HG03521 (cell line): ENCODE measurements at regions not wholly inside any gene's neighbourhood (a gene's known extent, or its start where the extent isn't known, plus 50 kb on each side); places are given as distances from the start of the nearest gene placed in this dataset.

ENCODE experiments used
- ATAC-seq: cut with Tn5 transposase; IDR thresholded peaks from one replicate; pipeline ENCODE4 v1.9.1; 2021; ENCODE audit warnings: mild to moderate bottlenecking, moderate library complexity; ENCODE audit not compliant: unreplicated experiment

DNA sequence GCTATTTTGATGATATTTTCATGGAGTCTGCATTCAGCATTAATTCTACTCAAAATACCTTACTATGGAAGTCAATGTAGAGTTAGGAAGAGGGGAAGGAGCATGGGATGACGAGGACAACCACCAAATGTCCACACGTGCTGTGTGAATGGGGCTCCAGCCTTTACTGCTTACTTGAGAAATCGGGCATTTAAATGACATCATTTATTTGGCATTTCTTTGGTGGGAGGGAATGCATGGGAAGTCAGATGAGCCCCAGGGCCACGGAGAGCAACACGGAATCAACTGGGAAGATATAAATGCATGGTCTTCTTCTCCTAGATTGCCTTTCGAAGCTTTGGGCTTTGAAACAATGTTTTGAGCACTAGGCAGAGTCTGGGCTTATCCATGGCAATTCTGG is 458.5 kb upstream of the KLF4 start:
- ATAC-seq, result no peak

DNA sequence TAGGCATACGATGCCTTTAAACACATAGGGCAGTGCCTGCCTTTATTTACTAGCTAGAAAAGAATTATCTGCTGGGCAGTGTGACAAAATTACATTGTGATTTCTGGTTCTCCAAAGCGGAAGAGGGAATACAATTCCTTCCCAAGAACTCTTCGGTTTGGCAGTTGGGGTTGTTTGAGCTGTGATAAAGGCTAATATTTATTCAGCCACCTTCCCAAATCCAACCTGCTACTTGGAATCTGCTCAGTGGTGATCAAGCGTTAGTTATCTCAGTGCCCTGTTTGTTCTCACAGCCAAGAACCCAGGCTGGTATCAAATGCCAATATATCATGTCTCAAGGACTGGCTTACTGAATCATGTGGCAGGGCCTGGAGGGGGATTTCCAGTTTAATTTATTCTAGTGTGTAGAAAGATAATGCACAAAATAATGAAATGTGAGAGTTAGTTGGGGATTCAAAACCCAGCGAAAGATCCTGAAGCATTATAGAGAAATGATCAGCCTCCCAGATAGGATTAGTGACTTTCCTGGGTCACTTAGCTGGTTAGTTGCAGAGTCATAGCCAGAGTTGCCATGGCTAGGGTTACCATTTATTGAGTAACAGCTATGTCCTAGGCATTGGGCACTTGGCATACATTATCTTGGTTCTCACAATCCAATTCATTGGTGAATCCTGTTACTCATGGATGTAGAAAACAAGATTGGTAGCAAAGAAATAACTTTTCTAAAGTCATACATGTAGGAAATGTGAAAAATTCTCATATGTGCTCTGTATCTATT is 457.0 kb upstream of the KLF4 start:
- ATAC-seq, result no peak

DNA sequence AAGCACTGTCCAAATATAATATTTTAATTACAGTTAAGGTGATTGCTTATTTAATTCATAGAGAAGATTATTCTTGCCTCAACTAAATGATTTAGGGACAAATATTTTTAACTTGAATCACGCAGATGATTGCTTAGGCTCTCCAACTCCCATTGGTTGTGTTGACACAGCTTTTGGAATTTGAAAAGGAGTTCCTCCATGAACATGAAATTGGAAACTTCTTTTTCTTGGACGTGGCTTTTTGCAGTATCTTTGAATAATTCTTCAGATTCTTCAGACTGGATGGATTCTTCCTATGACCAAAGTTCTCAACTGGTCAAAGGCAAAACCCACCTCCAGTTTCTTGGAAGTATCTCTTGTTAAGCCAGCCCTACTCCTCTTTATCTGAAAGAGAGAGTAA is 456.4 kb upstream of the KLF4 start:
- ATAC-seq, result no peak

DNA sequence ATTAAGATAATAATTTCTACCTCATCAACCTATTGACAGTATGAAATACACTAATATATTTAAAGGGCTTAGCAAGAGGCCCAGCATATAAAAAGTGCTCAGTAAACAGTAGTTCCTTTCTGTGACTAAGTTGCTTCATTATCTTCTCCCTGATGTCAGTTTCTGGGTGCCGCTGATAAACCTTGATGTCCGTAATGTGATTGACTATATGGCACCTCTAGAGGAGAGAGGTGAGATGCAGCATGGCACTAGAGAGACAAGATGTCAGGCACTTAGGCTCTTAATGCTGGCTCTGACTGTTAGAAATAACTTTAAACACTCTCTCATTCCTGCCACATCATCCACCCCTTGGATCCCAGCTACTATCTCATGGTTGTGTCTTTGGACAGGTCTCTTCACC is 455.9 kb upstream of the KLF4 start:
- no peak for ATAC-seq

DNA sequence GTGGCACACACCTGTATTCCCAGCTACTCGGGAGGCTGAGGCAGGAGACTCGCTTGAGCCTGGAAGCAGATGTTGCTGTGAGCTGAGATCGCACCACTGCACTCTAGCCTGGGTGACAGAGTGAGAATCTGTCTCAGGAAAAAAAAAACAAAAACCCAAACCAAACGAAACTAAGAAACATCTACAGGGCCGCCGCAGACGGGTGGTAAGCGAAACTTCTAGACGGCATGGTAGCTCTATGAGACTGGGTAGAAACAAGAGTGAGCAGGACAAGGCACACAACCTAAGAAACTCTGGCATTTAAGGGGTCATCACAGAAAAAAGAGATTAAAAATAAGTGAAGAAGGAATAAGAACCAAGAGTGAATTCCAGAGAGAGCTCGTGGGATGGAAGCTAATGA is 454.8 kb upstream of the KLF4 start:
- no peak for ATAC-seq

DNA sequence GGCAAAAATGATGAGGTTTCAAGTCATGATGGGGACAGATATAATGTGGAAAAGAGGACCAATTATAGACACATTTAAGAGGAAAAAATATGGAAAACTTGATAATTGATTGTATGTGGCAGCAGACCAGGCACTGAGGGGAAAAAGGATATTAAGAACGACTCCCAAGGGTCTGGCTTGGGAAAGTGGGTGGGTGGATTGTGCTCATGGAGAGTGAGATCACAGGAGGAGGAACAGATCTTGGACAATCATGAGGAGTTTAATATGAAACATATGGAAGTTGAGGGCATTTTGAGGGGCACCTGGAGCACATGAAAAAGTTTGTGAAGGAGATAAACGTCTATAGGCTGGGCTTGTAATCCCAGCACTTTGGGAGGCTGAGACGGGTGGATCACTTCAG is 454.3 kb upstream of the KLF4 start:
- ATAC-seq, result no peak

DNA sequence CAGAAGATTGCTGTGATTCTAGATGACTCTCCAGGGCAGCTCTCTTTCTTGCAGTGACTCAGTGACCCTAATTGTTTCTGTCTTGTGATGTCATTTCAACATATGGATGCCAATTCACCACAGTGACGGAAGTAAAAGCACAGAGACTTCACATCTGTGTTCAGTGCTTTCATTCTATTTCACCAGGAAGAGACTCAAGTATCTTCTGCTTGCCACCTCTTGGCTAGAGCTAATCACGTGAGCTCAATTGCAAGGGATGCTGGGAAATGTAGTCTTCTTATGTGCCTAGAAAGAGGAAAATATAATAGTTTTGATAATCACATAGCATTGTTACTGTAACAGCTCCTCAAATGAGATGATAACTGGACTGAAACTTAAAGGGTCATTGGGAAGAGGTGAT is 453.3 kb upstream of the KLF4 start:
- no peak for ATAC-seq

DNA sequence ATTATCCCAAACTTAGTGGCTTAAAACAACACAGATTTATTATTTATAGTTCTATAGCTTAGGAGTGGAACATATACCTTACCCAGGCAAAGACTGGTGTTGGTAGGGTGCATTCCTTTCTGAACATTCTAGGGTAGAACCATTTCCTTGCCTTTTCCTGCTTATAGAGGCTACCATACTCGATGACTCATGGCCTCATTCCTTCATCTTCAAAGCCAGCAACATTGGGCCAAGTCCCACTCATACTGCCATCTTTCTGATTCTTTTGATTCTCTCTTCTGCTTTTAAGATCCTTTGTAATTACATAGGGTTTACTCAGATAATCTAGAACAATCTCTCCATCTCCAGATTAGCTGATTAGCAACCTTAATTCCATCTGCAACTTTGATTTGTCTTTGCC is 452.7 kb upstream of the KLF4 start:
- no peak for ATAC-seq

DNA sequence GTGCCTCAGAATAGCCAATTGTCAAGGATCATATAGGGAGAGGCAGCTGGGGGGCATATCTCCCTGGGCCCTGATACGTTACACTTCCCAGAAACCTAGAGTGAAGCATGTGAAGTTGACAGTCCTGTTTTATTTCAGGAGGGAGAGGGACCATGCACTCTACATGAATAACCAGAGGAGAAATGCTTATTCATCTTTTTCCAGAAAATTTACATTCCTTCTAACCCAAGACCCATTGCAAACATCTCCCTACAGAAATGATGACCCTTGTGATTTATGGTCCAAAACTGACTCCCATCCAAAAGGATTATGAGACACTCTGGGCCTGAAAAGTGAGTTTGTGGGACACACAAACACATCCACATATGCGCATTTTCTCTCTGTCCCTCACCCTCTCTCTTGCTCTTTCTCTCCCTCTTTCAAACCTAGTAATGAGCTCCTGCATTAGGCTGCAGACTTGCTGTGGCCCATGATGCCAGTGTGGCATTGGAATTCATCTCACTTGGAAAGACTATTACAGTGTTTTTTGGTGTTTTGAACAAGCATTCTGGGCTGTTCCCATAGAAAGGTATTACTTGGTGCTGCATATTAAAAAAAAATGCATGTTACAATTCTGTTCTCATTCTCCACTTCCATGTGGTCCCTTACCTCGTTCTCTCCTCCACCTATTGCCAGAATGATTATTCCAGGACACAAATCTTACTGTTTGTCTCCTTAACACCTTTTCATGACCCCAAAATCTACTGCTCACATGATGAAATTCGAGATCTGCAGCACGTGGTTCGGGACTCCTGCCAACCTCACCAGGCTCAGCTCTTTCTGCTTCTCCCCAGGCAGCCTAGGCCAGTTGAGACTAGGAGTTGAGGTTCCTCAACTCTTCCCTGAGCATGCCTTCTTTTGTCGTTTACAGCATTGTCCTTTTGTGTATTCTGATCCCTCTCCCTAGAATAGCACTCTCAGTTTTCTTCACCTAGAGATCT is 451.3 kb upstream of the KLF4 start:
- no peak for ATAC-seq

DNA sequence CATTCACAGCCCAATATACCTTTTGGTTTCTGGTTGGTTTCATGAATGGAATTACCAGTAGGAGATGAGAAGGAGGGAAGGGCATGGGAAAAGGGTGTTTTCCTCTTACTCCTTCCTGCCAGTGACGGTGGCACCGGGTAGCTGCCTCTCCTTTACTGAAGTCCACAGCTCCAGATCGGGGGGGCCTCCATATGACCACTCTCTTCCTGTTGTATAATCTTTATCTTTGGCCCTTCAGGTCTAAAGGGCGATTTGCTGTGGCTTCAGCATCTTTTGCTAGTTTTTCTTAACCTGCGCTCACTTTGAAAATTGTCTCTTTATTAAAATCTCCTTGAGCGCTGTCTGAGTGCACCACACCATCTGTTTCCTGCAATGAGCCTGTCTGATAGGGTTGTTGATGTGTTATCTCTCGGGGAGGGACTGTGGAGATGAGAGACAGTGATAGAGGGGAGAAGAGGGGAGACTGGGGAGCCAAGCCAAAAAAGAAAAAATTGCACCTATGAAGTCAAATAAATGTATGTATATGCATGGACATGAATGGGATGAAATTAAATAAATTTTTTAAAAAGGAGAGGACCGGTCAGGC is 449.3 kb upstream of the KLF4 start:
- no peak for ATAC-seq

DNA sequence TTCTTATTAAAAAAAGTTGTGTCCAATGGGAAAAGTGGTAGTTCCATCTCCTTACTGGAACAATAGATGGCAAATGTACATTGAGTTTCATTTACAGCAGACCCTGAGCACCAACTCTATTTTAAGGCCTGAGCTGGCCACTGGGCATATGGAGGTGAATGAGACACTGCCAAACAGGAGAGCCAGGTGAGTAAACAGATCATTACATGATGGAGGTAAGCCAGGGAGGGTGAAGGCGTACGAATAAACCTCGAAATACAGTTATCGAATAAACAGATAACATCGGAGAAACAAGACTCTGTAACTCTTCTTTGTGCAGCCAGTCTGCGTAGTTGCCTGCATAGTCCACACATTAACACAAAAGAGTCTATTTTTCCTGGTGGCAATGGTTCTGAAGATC is 446.4 kb upstream of the KLF4 start:
- ATAC-seq, result no peak

DNA sequence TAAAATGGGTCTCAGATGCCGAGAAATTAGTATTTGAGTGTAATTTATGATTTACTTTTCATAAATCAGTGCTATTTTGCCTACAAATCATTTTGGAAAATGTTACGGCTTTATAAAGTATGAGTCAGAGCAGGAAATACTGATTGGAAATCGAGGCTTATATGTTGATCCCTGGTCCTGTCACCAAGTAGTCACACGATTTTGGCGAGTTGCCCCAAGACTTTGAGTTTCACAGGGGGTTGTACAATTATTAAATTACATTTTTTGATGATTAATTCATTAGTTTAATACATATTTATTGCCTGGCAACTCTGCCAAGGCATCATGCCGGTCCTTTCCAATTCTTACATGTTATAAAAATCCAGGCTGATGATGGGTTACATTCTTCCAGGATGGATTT is 443.9 kb upstream of the KLF4 start:
- no peak for ATAC-seq

DNA sequence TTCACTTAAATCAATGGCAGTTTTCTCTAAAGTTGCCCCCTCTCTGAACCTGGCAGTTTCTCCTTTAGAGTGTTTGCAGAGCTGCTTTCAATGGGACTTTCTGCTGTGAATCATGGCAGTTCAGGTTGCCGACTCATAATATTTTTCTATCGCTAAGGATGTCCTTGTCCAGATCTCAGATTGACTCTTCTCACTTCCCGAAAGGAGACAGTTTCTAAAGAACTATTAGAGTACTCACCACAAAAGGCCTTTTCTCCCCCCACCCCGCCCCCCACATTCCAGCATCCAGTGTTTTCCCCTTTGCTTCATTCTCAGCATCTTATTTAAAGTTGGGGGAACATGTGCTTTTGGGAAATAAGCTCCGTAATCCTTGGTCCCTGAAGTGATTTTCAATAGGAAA is 443.5 kb upstream of the KLF4 start:
- ATAC-seq, result no peak

DNA sequence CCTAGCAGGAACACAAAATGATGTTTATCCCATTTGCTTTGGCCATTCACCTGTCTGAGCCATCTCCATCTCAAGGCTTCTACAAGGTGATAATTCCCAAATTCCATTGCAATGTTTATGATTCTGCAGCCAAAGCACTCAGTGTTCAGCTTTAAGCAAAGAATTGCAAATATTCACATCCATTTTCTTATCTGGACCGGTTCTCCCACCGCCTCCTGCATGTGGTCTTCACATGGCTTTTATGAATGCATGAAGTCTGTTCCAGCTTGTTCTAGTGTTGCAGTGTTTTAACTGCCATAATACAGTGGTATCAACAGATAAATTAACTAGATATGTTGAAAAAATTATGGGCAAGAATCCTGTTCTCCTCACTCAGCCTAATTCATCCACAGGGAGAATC is 443.0 kb upstream of the KLF4 start:
- ATAC-seq, result no peak

DNA sequence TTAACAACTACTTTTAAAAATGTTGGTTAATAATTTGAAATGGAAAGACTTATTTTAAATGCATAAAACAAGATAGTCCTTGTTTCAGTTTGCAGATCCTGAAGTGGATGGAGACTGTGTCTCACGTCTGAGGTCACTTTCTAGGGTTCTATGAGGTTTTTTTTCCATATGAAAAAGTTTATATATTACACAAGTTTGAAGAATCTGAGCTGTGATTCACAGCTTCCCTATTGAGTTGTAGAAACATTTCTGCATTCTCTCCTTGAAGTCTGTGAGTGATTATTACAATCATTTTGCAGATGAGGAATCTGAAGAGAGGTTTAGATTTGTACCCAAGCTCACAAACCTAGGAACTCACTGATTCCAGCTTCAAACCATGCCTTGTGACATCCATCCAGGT is 442.5 kb upstream of the KLF4 start:
- no peak for ATAC-seq

DNA sequence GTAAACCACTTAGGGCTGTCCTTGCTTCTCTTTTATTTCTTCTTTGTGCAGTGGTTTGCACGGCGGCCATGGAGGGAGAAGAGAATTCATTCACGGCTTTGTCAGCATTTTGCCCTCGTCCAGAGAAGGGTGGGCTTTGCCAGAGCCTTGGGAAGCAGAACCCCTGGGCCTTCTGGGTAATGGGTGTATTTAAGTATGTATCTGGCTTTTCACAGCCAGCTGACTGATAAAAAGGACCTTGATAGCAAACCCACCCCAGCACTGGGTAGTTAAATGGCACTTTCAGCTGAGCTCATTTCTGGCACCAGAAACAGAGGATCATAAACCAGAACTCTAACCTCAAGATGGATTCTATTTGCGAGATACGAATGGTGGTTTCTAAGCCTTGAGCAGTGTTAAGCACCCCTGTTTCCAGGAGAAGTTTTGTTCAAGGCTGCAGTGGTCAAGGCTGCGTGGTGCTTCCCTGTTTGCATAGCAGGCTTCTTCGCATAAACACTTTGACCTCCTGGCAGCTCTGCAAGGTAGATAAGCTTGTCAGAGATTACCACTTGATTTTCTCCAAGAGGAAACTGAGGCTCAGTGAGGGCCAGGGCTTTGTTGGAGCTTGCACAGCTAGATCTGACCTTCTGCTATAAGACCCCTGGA is 441.6 kb upstream of the KLF4 start:
- ATAC-seq, result no peak

DNA sequence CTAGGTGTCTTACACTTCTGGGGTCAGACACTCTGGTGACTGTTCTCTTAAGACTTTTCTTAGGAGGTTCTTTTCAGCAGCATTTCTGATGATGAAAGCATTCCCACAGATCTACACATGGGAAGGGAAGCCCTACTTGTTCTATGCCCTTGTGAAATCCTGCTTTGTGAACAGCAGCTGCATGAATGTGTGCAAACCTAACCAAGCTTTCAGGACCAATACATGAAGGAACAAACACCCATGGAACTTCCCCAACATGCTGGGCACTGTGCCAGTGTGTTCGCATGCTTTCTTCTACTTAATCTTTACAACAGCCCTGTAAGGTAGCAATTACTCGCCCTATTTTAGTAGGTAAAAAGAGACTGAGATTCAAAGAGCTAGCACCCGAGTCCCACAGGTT is 439.9 kb upstream of the KLF4 start:
- ATAC-seq, result no peak

DNA sequence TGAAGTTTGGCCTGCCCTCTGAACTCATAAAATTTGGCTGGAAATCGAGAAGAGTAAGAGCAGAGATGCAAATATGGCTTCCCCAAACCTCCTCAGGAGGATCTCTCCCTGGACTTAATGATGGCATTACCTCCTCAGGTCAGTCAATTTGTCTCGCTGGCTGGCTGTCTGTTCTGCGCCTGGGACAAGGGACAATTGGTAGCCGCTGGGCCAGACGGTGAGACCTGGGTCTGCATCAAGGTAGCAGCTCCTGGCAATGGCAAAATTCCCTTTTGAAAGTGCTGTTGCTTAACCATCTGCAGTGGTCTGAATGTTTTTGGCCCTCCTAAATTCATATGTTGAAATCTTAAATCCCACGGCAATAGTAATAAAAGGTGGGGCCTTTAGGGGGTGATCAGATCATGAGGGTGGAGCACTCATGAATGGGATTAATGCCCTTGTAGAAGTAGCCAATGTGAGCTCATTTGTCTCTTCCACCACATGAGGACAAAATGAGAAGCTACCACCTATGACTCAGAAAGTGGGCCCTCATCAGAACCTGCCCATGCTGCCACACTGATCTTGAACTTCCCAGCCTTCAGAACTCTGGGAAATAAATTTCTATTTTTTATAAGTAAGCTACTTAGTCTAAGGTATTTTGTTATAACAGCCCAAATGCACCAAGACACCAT is 439.3 kb upstream of the KLF4 start:
- no peak for ATAC-seq

DNA sequence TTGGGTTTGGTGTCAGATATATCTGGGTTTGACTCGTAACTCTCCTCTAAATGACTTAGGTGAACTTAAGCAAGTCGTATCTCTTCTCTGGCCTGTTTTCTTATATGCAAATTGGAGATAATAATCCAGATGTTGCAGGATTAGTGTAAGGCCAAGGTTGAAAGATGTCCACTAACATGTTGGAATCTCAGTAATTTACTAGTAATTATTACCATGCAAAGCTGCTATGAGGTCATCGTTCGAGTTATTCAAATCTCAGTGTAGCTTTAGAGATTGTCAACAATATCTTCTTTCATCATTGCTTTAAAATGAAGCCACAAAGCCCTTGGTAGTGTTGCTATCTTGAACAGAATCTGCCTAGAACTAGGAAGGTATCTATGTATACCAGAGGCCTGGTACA is 437.7 kb upstream of the KLF4 start:
- no peak for ATAC-seq

DNA sequence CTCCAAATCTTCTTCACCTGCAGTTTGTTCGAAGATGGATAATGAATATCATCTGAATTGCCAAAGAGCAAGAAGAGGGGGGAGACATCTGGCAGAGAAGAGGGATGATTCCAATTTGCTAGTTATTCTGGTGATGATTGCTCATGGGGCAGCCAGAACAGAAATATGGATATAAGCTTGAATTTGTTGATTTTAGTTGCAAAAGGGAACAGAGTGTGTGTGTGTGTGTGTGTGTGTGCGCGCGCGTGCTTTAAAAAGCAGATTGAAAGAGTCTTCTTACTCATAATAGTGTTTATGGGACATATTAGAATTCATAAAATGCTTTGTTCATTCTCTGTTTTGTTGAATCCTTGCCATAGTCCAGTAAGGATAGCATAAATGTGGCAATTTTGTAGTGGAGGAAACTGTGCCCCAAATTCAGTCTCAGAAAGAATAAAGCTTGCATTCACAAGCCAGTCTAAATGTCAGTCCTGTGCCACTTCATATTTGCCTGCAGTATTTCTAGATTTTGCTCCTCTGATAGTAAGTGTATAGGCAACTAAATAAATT is 436.3 kb upstream of the KLF4 start:
- no peak for ATAC-seq

DNA sequence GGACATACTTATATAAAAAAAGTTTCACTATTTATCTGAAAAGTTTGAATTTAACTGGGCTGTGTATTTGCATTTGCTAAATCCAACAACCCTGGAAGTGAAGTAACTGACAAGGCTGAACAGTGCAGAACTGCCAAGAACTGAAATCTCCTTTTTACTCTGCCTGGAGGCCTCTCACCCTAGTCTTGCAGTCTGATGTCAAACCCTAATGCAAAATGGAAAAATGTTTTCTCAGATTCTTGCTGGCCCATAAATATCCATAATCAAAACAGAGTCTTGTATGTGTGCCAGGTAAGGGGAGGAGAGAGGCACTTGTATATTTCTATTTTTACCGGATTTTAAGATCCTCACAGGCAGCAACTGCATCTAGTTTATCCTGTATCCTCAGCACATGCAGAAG is 432.7 kb upstream of the KLF4 start:
- no peak for ATAC-seq
